ENCODE measurements at regions not wholly inside any gene's neighbourhood (a gene's known extent, or its start where the extent isn't known, plus 50 kb on each side); places are given as distances from the start of the nearest gene placed in this dataset.

- Histone ChIP-seq H3K4me3 (replicated peaks in 1 of 3; ENCODE audit: insufficient read depth in 1 of 3, low read depth in 2 of 3, low read length in 3 of 3) (no peak overlapping the region), H3K4me1 (ENCODE audit: insufficient read depth, low read length) (no peaks in the 10 kb centered on the region), H3K79me2 (ENCODE audit: insufficient read depth, low read length) (no peaks in the 10 kb centered on the region), H3K9ac (ENCODE audit: insufficient read depth, low read depth, low read length) (no peak overlapping the region), H2AFZ (ENCODE audit: low read length) (no peak overlapping the region), H3K36me3 (replicated peaks in 1 of 2; ENCODE audit: control insufficient read depth in 1 of 2, insufficient read depth in 2 of 2, low read length in 2 of 2) (no peaks in the 10 kb centered on the region), H3K27ac (ENCODE audit: extremely low read length, insufficient read depth, low read length) (no peak overlapping the region), H3K27me3 (ENCODE audit: control insufficient read depth in 1 of 2, insufficient read depth in 2 of 2, low read length in 2 of 2) (peaks cover 2 to 31% of the 10 kb centered on the region in 2 experiments; a peak in 3 of 5 replicates), H3K4me2 (ENCODE audit: low read depth, low read length) (no peak overlapping the region), H4K20me1 (ENCODE audit: insufficient read depth, low read length) (no peaks in the 10 kb centered on the region; the same call in 1 of the 2 replicates), H3K9me3 (ENCODE audit: low read length) (no peaks in the 10 kb centered on the region)
- FAIRE-seq, result no peak
- intact Hi-C loops (cut with micrococcal nuclease; ENCODE audit: unreplicated experiment), result no loop called here
- in situ Hi-C loops (cut with HindIII; ENCODE audit: extremely low pct_ligation_motif_present, low pct_unique_long_range_greater_than_20kb), result no loop called here
- POLR2A ChIA-PET, result no interaction called here
- CTCF ChIA-PET (ENCODE audit: low intra/inter-chr PET ratio, low total read pairs), result no interaction called here
- 0 out of 3 replicates have a peak, but pooled peaks have one; percentile 26 for ATAC-seq
- DNase-seq (ENCODE audit: low spot score), result no peak
- BruUV-seq (replicated peaks), result no TSS peak
- 10% methylated on average over 13 of the region's 15 CpGs for WGBS (ENCODE audit: low lambda C conversion rate)
- TF ChIP-seq SMYD3 (CRISPR knock-in tag; IDR thresholded peaks at IDR 0.05) (no peak), ZNF616 (CRISPR knock-in tag; IDR thresholded peaks at IDR 0.05; ENCODE audit: low read depth) (no peak), ZNF121 (CRISPR knock-in tag; IDR thresholded peaks at IDR 0.05) (no peak), ZSCAN20 (CRISPR knock-in tag; IDR thresholded peaks at IDR 0.05; ENCODE audit: borderline replicate concordance) (no peak), FOXA3 (CRISPR knock-in tag; IDR thresholded peaks at IDR 0.05) (0 out of 2 replicates have a peak, but pooled peaks have one; percentile 44), ISL2 (CRISPR knock-in tag; IDR thresholded peaks at IDR 0.05) (no peak), ZNF777 (CRISPR knock-in tag; IDR thresholded peaks at IDR 0.05) (no peak), ZNF317 (CRISPR knock-in tag; IDR thresholded peaks at IDR 0.05) (no peak), GATAD2A (CRISPR knock-in tag; IDR thresholded peaks at IDR 0.05) (peak; percentile 79), HMG20B (CRISPR knock-in tag; conservative IDR thresholded peaks at IDR 0.05) (no peak), SOX6 (IDR thresholded peaks at IDR 0.05) (no peak), SOX6 (CRISPR knock-in tag; IDR thresholded peaks at IDR 0.05) (peak; percentile 73), KAT2B (IDR thresholded peaks at IDR 0.05; ENCODE audit: borderline replicate concordance, low read depth, low read length) (peak; percentile 93), SIX1 (CRISPR knock-in tag; IDR thresholded peaks at IDR 0.05; ENCODE audit: borderline replicate concordance) (no peak), ONECUT2 (CRISPR knock-in tag; IDR thresholded peaks at IDR 0.05) (peak; percentile 89), ZMYM3 (CRISPR knock-in tag; IDR thresholded peaks at IDR 0.05) (no peak), ZFP36 (IDR thresholded peaks at IDR 0.05; ENCODE audit: borderline replicate concordance, low read depth, low read length, partially characterized antibody) (no peak), BCL6 (CRISPR knock-in tag; IDR thresholded peaks at IDR 0.05) (peak; percentile 40; the same call in 1 of the 2 replicates), HOXA7 (CRISPR knock-in tag; IDR thresholded peaks at IDR 0.05) (no peak), KDM1A (CRISPR knock-in tag; IDR thresholded peaks at IDR 0.05) (no peak), NKX3-1 (CRISPR knock-in tag; IDR thresholded peaks at IDR 0.05) (no peak), MBD4 (IDR thresholded peaks at IDR 0.05; ENCODE audit: borderline replicate concordance, low read length) (no peak), ZKSCAN1 (IDR thresholded peaks at IDR 0.05; ENCODE audit: low read length) (no peak), ZNF720 (CRISPR knock-in tag; IDR thresholded peaks at IDR 0.05) (no peak), CENPBD1 (CRISPR knock-in tag; IDR thresholded peaks at IDR 0.05; ENCODE audit: borderline replicate concordance, low read depth) (no peak), GPN1 (CRISPR knock-in tag; IDR thresholded peaks at IDR 0.05; ENCODE audit: borderline replicate concordance) (no peak)
- TF ChIP-seq, protein P1, sequence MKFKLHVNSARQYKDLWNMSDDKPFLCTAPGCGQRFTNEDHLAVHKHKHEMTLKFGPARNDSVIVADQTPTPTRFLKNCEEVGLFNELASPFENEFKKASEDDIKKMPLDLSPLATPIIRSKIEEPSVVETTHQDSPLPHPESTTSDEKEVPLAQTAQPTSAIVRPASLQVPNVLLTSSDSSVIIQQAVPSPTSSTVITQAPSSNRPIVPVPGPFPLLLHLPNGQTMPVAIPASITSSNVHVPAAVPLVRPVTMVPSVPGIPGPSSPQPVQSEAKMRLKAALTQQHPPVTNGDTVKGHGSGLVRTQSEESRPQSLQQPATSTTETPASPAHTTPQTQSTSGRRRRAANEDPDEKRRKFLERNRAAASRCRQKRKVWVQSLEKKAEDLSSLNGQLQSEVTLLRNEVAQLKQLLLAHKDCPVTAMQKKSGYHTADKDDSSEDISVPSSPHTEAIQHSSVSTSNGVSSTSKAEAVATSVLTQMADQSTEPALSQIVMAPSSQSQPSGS (CRISPR knock-in tag; IDR thresholded peaks at IDR 0.05), result no peak
- TF ChIP-seq, protein P2, sequence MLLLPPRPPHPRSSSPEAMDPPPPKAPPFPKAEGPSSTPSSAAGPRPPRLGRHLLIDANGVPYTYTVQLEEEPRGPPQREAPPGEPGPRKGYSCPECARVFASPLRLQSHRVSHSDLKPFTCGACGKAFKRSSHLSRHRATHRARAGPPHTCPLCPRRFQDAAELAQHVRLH (CRISPR knock-in tag; IDR thresholded peaks at IDR 0.05; ENCODE audit: borderline replicate concordance, low read depth), result no peak
These were observed 60.6 kb upstream of the SHH start for GRCh38 chr7:155872678-155873369.

Measured in HepG2 (cell line).